Spinal cord (tissue), 9 donors: ENCODE measurements at regions not wholly inside any gene's neighbourhood (a gene's known extent, or its start where the extent isn't known, plus 50 kb on each side); places are given as distances from the start of the nearest gene placed in this dataset.

Experiments
- DNase-seq, 6 donors: peaks; one replicate each; pipeline versions ENCODE4 v3.0.0 to v3.0.0-alpha.2; 2013 to 2015; ENCODE audit warnings: low spot score in 6 of 6, low read depth in 4 of 6
- H3K27ac ChIP-seq: one replicate; pipeline ENCODE4 v1.5.1; 2013; ENCODE audit warnings: low read depth, low read length, control low read depth
- H3K27me3 ChIP-seq: one replicate; pipeline ENCODE4 v1.6.1; 2013; ENCODE audit warnings: low read length; ENCODE audit not compliant: control insufficient read depth, insufficient read depth
- H3K36me3 ChIP-seq: one replicate; pipeline ENCODE4 v1.6.1; 2013; ENCODE audit warnings: low read length; ENCODE audit not compliant: control insufficient read depth, insufficient read depth
- H3K4me1 ChIP-seq: one replicate; pipeline ENCODE4 v1.6.1; 2013; ENCODE audit warnings: low read length; ENCODE audit not compliant: control insufficient read depth, insufficient read depth
- H3K4me3 ChIP-seq: one replicate; pipeline ENCODE4 v1.5.1; 2013; ENCODE audit warnings: low read depth, low read length, control low read depth
- H3K9me3 ChIP-seq: one replicate; pipeline ENCODE4 v1.6.1; 2013; ENCODE audit warnings: low read length; ENCODE audit not compliant: control insufficient read depth, insufficient read depth
- WGBS: methylation state at CpG from one replicate; pipeline ENCODE4 v1.1.5; 2013; ENCODE audit warnings: missing lambda C conversion rate; ENCODE audit not compliant: insufficient coverage; 5-methylcytosine and 5-hydroxymethylcytosine counted together
- donor health status: healthy.

- DNase-seq, result no peak
- H3K4me1 ChIP-seq, result no peaks in the 10 kb centered on the region
- H3K4me3 ChIP-seq, result no peak overlapping the region
- H3K27me3 ChIP-seq, result no peaks in the 10 kb centered on the region
- WGBS, result 96% methylated on average over 1 of the region's 1 CpG
- H3K36me3 ChIP-seq, result no peaks in the 10 kb centered on the region
- H3K27ac ChIP-seq, result no peak overlapping the region
- H3K9me3 ChIP-seq, result peaks cover 5% of the 10 kb centered on the region
Observed at GRCh38 chr1:58000821-58001220, 545.7 kb downstream of the OMA1 start.

GRCh38 chr1:58000116-58000515, 546.4 kb downstream of the OMA1 start:
- WGBS, result 60% methylated on average over 1 of the region's 1 CpG
- Histone ChIP-seq H3K27me3 (no peaks in the 10 kb centered on the region), H3K4me1 (no peaks in the 10 kb centered on the region), H3K27ac (no peak overlapping the region), H3K4me3 (no peak overlapping the region), H3K9me3 (peaks cover 5% of the 10 kb centered on the region), H3K36me3 (no peaks in the 10 kb centered on the region)
- DNase-seq, result no peak

DNA sequence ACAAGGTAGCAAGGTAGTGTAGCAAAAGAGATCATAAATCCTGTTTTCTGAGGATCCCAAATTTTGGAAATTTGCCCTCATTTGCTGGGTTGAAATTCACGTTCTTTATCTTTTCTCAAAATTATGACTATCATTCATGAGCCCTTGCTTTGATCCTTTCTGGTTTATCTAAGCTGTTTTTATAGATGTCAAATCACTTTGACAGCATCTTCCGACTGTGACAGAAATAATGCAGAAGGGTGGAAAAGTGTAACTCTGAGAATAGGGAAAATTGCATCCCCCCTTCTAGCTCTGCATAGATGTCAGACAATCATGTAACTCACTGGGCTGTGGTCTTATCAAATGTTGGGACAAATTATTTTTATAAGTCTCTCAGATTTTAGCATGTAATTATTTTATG, 550.1 kb downstream of the OMA1 start:
- DNase-seq, result no peak
- Histone ChIP-seq H3K27me3 (no peaks in the 10 kb centered on the region), H3K4me1 (no peaks in the 10 kb centered on the region), H3K9me3 (peaks cover 5% of the 10 kb centered on the region), H3K4me3 (no peak overlapping the region), H3K36me3 (no peaks in the 10 kb centered on the region), H3K27ac (no peak overlapping the region)
- WGBS, result no CpG with 5 or more reads among the region's 2 CpGs

DNA sequence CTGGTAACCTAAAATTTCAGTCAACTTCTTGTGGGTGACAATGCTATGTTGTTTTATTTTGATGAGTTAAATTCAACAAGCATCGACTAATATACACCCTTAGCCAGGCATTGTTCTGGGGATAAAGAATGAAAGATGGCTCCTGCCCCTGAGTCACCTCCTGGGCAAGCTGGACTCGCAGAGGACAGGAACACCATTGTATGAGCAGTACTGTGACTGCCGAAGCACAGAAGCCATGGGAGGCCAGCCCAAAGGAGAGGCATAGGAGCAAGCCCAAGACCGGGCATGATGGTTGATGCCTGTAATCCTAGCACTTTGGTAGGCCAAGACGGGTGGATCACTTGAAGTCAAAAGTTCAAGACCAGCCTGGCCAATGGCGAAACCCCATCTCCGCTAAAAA, 555.2 kb downstream of the OMA1 start:
- WGBS, result 66% methylated on average over 6 of the region's 7 CpGs
- H3K27ac ChIP-seq, result no peak overlapping the region

DNA sequence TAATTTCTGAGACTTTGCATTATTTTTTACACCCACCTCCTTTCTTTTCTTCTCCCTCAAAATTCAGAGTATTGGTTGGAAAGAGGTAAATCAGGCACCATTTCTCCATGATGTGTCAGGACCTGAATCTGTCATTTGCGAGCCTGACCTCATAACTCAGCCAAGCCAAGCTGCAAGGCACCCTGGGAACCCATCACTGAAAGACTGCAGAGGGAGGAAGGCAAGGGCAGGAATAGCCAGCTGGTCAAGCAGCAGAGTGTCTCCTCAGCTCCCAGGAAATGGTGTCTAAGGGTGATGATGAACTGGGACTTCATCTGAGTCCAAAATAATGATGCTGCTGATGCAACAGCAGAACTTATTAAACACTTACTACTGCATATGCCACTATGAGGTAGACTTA, 556.6 kb downstream of the OMA1 start:
- no CpG with 5 or more reads among the region's 1 CpG for WGBS
- H3K4me3 ChIP-seq, result no peak overlapping the region
- no peak for DNase-seq
- H3K4me1 ChIP-seq, result peaks cover 5% of the 10 kb centered on the region
- H3K27me3 ChIP-seq, result no peaks in the 10 kb centered on the region
- no peak overlapping the region for H3K27ac ChIP-seq
- H3K9me3 ChIP-seq, result no peaks in the 10 kb centered on the region
- no peaks in the 10 kb centered on the region for H3K36me3 ChIP-seq

More for the DNA sequence above, 555.2 kb downstream of the OMA1 start:
- H3K36me3 ChIP-seq, result no peaks in the 10 kb centered on the region
- no peaks in the 10 kb centered on the region for H3K9me3 ChIP-seq
- H3K4me1 ChIP-seq, result peaks cover 5% of the 10 kb centered on the region
- no peaks in the 10 kb centered on the region for H3K27me3 ChIP-seq
- H3K4me3 ChIP-seq, result no peak overlapping the region
- no peak for DNase-seq

GRCh38 chr1:57987523-57987922, 559.0 kb downstream of the OMA1 start:
- DNase-seq, result peak in 1 of 6 donors; percentile 69
- Histone ChIP-seq H3K27ac (no peak overlapping the region), H3K4me1 (peaks cover 8% of the 10 kb centered on the region), H3K27me3 (no peaks in the 10 kb centered on the region), H3K9me3 (no peaks in the 10 kb centered on the region), H3K4me3 (no peak overlapping the region), H3K36me3 (no peaks in the 10 kb centered on the region)
- 40% methylated on average over 2 of the region's 4 CpGs for WGBS

GRCh38 chr1:57986432-57986831, 560.1 kb downstream of the OMA1 start:
- 67% methylated on average over 3 of the region's 5 CpGs for WGBS
- DNase-seq, result no peak
- no peaks in the 10 kb centered on the region for H3K9me3 ChIP-seq

GRCh38 chr1:57984277-57984676, 560.4 kb upstream of the DAB1 start:
- Histone ChIP-seq H3K36me3 (no peaks in the 10 kb centered on the region), H3K9me3 (no peaks in the 10 kb centered on the region), H3K27ac (no peak overlapping the region), H3K4me3 (no peak overlapping the region), H3K4me1 (peaks cover 4% of the 10 kb centered on the region), H3K27me3 (no peaks in the 10 kb centered on the region)
- DNase-seq, result peak in 2 of 6 donors; percentile 41 to 57

More at GRCh38 chr1:57986432-57986831, 560.1 kb downstream of the OMA1 start:
- no peak overlapping the region for H3K4me3 ChIP-seq
- H3K27ac ChIP-seq, result no peak overlapping the region
- no peaks in the 10 kb centered on the region for H3K36me3 ChIP-seq
- no peaks in the 10 kb centered on the region for H3K27me3 ChIP-seq
- peaks cover 8% of the 10 kb centered on the region for H3K4me1 ChIP-seq

GRCh38 chr1:57983441-57983840, 559.6 kb upstream of the DAB1 start:
- H3K27me3 ChIP-seq, result no peaks in the 10 kb centered on the region
- WGBS, result 82% methylated on average over 2 of the region's 3 CpGs
- peaks cover 4% of the 10 kb centered on the region for H3K4me1 ChIP-seq
- H3K36me3 ChIP-seq, result no peaks in the 10 kb centered on the region
- peak in 1 of 6 donors; percentile 24 for DNase-seq
- H3K9me3 ChIP-seq, result no peaks in the 10 kb centered on the region
- no peak overlapping the region for H3K4me3 ChIP-seq
- no peak overlapping the region for H3K27ac ChIP-seq

DNA sequence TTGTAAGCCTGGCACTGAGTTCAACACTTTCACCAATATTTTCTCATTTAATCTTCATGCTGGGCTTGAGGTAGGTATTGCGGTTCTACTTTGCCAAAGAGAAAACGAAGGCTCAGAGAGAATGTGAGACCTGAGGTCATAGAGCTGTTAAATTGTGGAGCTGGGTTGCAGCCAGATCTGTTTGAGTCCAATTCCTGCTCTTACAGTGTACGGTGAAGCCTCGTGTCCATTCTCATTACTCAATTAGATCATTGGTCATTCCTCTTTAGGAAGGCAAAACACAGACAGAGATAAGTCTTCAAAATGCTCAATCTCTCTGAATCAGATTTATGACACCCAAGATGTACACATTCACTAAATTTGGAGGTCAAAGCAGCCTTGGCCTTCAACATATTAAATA, 559.0 kb upstream of the DAB1 start:
- Histone ChIP-seq H3K4me1 (peaks cover 4% of the 10 kb centered on the region), H3K27me3 (no peaks in the 10 kb centered on the region)

More for the DNA sequence above, 559.0 kb upstream of the DAB1 start:
- H3K36me3 ChIP-seq, result no peaks in the 10 kb centered on the region
- 26% methylated on average over 3 of the region's 4 CpGs for WGBS
- no peak overlapping the region for H3K27ac ChIP-seq
- H3K9me3 ChIP-seq, result no peaks in the 10 kb centered on the region
- H3K4me3 ChIP-seq, result no peak overlapping the region
- DNase-seq, result peak in 1 of 6 donors; percentile 28
